NCI-H2171 treated with DMSO at 0.1 percent for 48 hours (cell line): ENCODE measurements at regions not wholly inside any gene's neighbourhood (a gene's known extent, or its start where the extent isn't known, plus 50 kb on each side); places are given as distances from the start of the nearest gene placed in this dataset.

Experiments used
- DNase-seq: peaks from one replicate; lab custom pipeline; 2025; lab: John Stamatoyannopoulos, UW

GRCh38 chr9:80648336-80648735 lies 1041.0 kb downstream of the TLE1 start:
- DNase-seq, result no peak

- DNase-seq, result no peak
Observed at GRCh38 chr9:80646211-80646610, 1043.1 kb downstream of the TLE1 start.

- no peak for DNase-seq
Observed at GRCh38 chr9:80644044-80644443, 1045.3 kb downstream of the TLE1 start.

- no peak for DNase-seq
Observed at GRCh38 chr9:80635065-80635464, 1054.3 kb downstream of the TLE1 start.

GRCh38 chr9:80632041-80632440 lies 1057.3 kb downstream of the TLE1 start:
- no peak for DNase-seq

- no peak for DNase-seq
Observed at GRCh38 chr9:80622508-80622907, 1050.7 kb downstream of the TLE4 start.

GRCh38 chr9:80619356-80619755 lies 1047.6 kb downstream of the TLE4 start:
- no peak for DNase-seq

- DNase-seq, result no peak
Observed at GRCh38 chr9:80615964-80616363, 1044.2 kb downstream of the TLE4 start.

- no peak for DNase-seq
Observed at GRCh38 chr9:80605793-80606192, 1034.0 kb downstream of the TLE4 start.

- DNase-seq, result peak; percentile 77
Observed at GRCh38 chr9:80605129-80605528, 1033.4 kb downstream of the TLE4 start.

GRCh38 chr9:80602291-80602690 lies 1030.5 kb downstream of the TLE4 start:
- DNase-seq, result no peak

- no peak for DNase-seq
Observed at GRCh38 chr9:80596579-80596978, 1024.8 kb downstream of the TLE4 start.

GRCh38 chr9:80595192-80595591 lies 1023.4 kb downstream of the TLE4 start:
- DNase-seq, result no peak

GRCh38 chr9:80592413-80592812 lies 1020.6 kb downstream of the TLE4 start:
- DNase-seq, result no peak

- DNase-seq, result peak; percentile 71
Observed at GRCh38 chr9:80586786-80587330, 1015.1 kb downstream of the TLE4 start.

- no peak for DNase-seq
Observed at GRCh38 chr9:80571953-80572352, 1000.2 kb downstream of the TLE4 start.

- no peak for DNase-seq
Observed at GRCh38 chr9:80569236-80569635, 997.5 kb downstream of the TLE4 start.

GRCh38 chr9:80561526-80561925 lies 989.8 kb downstream of the TLE4 start:
- DNase-seq, result no peak

- no peak for DNase-seq
Observed at GRCh38 chr9:80560976-80561375, 989.2 kb downstream of the TLE4 start.

GRCh38 chr9:80557256-80557655 lies 985.5 kb downstream of the TLE4 start:
- DNase-seq, result no peak

- no peak for DNase-seq
Observed at GRCh38 chr9:80556631-80557030, 984.9 kb downstream of the TLE4 start.

GRCh38 chr9:80555782-80556325 lies 984.1 kb downstream of the TLE4 start:
- DNase-seq, result no peak

- DNase-seq, result no peak
Observed at GRCh38 chr9:80554856-80555255, 983.1 kb downstream of the TLE4 start.

- DNase-seq, result peak; percentile 11
Observed at GRCh38 chr9:80554301-80554700, 982.5 kb downstream of the TLE4 start.
